Liver (tissue), 8 donors: ENCODE measurements at regions not wholly inside any gene's neighbourhood (a gene's known extent, or its start where the extent isn't known, plus 50 kb on each side); places are given as distances from the start of the nearest gene placed in this dataset.

Experiments used
- DNase-seq: peaks from one replicate; pipeline ENCODE4 v3.0.0-alpha.2; 2017; ENCODE audit warnings: low spot score
- H3K27ac ChIP-seq, 2 donors: one replicate each; pipeline ENCODE4 v1.7.0; 2013; ENCODE audit warnings: inconsistent platforms in 2 of 2, low read length in 2 of 2, control low read depth in 1 of 2, low read depth in 1 of 2, mild to moderate bottlenecking in 1 of 2
- H3K27me3 ChIP-seq, 4 donors: one replicate each; pipeline versions ENCODE4 v1.6.1 to v1.7.0; 2013; ENCODE audit warnings: low read length in 3 of 4, inconsistent platforms in 1 of 4, mild to moderate bottlenecking in 1 of 4, moderate library complexity in 1 of 4; ENCODE audit not compliant: control insufficient read depth in 4 of 4, insufficient read depth in 4 of 4
- H3K36me3 ChIP-seq, 4 donors: one replicate each; pipeline versions ENCODE4 v1.6.1 to v1.7.0; 2013; ENCODE audit warnings: low read length in 3 of 4, mild to moderate bottlenecking in 3 of 4, low read depth in 1 of 4, moderate library complexity in 1 of 4; ENCODE audit not compliant: control insufficient read depth in 4 of 4, insufficient read depth in 3 of 4
- H3K4me1 ChIP-seq, 4 donors: one replicate each; pipeline versions ENCODE4 v1.6.1 to v1.7.0; 2013; ENCODE audit warnings: low read length in 3 of 4, mild to moderate bottlenecking in 3 of 4, moderate library complexity in 1 of 4; ENCODE audit not compliant: control insufficient read depth in 4 of 4, insufficient read depth in 4 of 4
- H3K4me3 ChIP-seq, 3 donors: one replicate each; pipeline versions ENCODE4 v1.6.1 to v1.7.0; 2013; ENCODE audit warnings: low read length in 3 of 3, control low read depth in 1 of 3, low read depth in 1 of 3, mild to moderate bottlenecking in 1 of 3
- H3K9ac ChIP-seq, 2 donors: one replicate each; pipeline ENCODE4 v1.7.0; 2013; ENCODE audit warnings: low read length in 2 of 2, mild to moderate bottlenecking in 2 of 2, moderate library complexity in 2 of 2, control low read depth in 1 of 2, low read depth in 1 of 2
- H3K9me3 ChIP-seq, 4 donors: one replicate each; pipeline versions ENCODE4 v1.6.1 to v1.7.0; 2013; ENCODE audit warnings: low read length in 3 of 4; ENCODE audit not compliant: control insufficient read depth in 4 of 4
- ATF3 ChIP-seq: IDR thresholded peaks from 2 replicates; pipeline ENCODE4 v1.6.1; 2016; ENCODE audit warnings: antibody characterized with exemption
- EGR1 ChIP-seq, 2 donors: IDR thresholded peaks; 2 replicates each; pipeline ENCODE4 v1.6.1; 2016 to 2018; ENCODE audit warnings: antibody characterized with exemption in 2 of 2, low read depth in 2 of 2
- FOXA1 ChIP-seq: IDR thresholded peaks from 2 replicates; pipeline ENCODE4 v1.6.1; 2016; ENCODE audit warnings: antibody characterized with exemption
- FOXA2 ChIP-seq: IDR thresholded peaks from 2 replicates; pipeline ENCODE4 v1.6.1; 2016; ENCODE audit warnings: antibody characterized with exemption
- GABPA ChIP-seq, 2 donors: IDR thresholded peaks in 1 of 2; conservative IDR thresholded peaks in 1 of 2; 2 replicates each; pipeline ENCODE4 v1.6.1; 2016; ENCODE audit warnings: antibody characterized with exemption in 2 of 2, mild to moderate bottlenecking in 1 of 2, moderate library complexity in 1 of 2
- HNF4A ChIP-seq, 2 donors: conservative IDR thresholded peaks; 2 replicates each; pipeline ENCODE4 v1.6.1; 2016; ENCODE audit warnings: antibody characterized with exemption in 2 of 2, mild to moderate bottlenecking in 2 of 2
- HNF4G ChIP-seq: IDR thresholded peaks from 2 replicates; pipeline ENCODE4 v1.6.1; 2016; ENCODE audit warnings: antibody characterized with exemption
- JUND ChIP-seq, 2 donors: IDR thresholded peaks; 2 replicates each; pipeline ENCODE4 v1.6.1; 2016; ENCODE audit warnings: antibody characterized with exemption in 2 of 2
- NR2F2 ChIP-seq: IDR thresholded peaks from 2 replicates; pipeline ENCODE4 v1.6.1; 2016; ENCODE audit warnings: antibody characterized with exemption
- RAD21 ChIP-seq, 2 donors: IDR thresholded peaks; 2 replicates each; pipeline ENCODE4 v1.6.1; 2016; ENCODE audit warnings: antibody characterized with exemption in 2 of 2, mild to moderate bottlenecking in 2 of 2
- REST ChIP-seq: IDR thresholded peaks from 2 replicates; pipeline ENCODE4 v1.6.1; 2016; ENCODE audit warnings: antibody characterized with exemption, mild to moderate bottlenecking
- RXRA ChIP-seq, 2 donors: IDR thresholded peaks; 2 replicates each; pipeline ENCODE4 v1.6.1; 2017 to 2018; ENCODE audit warnings: antibody characterized with exemption in 2 of 2, mild to moderate bottlenecking in 1 of 2
- SP1 ChIP-seq: IDR thresholded peaks from 2 replicates; pipeline ENCODE4 v1.6.1; 2018; ENCODE audit warnings: antibody characterized with exemption, mild to moderate bottlenecking
- TAF1 ChIP-seq: conservative IDR thresholded peaks from 2 replicates; pipeline ENCODE4 v1.6.1; 2016; ENCODE audit warnings: antibody characterized with exemption, mild to moderate bottlenecking
- YY1 ChIP-seq: IDR thresholded peaks from 2 replicates; pipeline ENCODE4 v1.6.1; 2016; ENCODE audit warnings: antibody characterized with exemption, mild to moderate bottlenecking
- ZBTB33 ChIP-seq: IDR thresholded peaks from 2 replicates; pipeline ENCODE4 v1.6.1; 2016; ENCODE audit warnings: antibody characterized with exemption
- WGBS: extraction: QIAGEN DNeasy Blood & Tissue Kit; methylation state at CpG from one replicate; pipeline ENCODE4 v1.1.7; 2013; 5-methylcytosine and 5-hydroxymethylcytosine counted together
- TF ChIP-seq, protein P1 (sequence below): fragments of 150-350 bp; IDR thresholded peaks from 2 replicates; pipeline ENCODE4 v1.5.1; 2017; ENCODE audit warnings: improper control_type of control experiment, low read depth, low read length; ENCODE audit not compliant: missing input control
- TF ChIP-seq, protein P2 (sequence below): IDR thresholded peaks from 2 replicates; pipeline ENCODE4 v1.6.1; 2016; ENCODE audit warnings: antibody characterized with exemption
- donor health status: healthy.
- donor health status: healthy.
- donor health status: healthy.
- donor health status: healthy.
- donor health status: healthy.

DNA sequence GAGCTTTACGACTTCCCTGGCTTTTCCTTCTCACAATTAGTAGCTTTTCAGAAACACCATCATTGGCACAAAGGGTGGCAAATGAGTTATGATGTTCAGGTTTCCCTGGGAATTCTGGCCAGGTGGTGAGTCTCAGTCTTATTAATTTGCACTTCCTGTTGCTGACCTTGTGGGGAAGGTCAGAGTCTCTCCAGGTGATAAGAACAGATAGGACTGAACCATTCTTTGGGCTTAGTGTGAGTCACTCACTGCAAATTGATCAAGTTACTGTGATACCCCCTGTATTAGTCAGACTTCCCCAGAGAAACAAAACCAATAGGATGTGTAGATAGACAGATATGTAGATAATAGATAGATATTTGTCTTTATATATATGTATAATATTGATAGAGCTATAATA lies 53.8 kb upstream of the RANBP3L start:
- Histone ChIP-seq H3K27me3 (no peaks in the 10 kb centered on the region), H3K9me3 (no peaks in the 10 kb centered on the region), H3K4me3 (no peak overlapping the region), H3K4me1 (no peaks in the 10 kb centered on the region), H3K36me3 (no peaks in the 10 kb centered on the region), H3K9ac (no peak overlapping the region), H3K27ac (no peak overlapping the region)
- TF ChIP-seq HNF4A (conservative IDR thresholded peaks at IDR 0.05) (no peak), EGR1 (IDR thresholded peaks at IDR 0.05; ENCODE audit: low read depth in 2 of 2) (no peak), FOXA1 (no peak), SP1 (no peak), JUND (IDR thresholded peaks at IDR 0.05) (no peak), NR2F2 (no peak), YY1 (no peak), RAD21 (IDR thresholded peaks at IDR 0.05) (no peak), RXRA (IDR thresholded peaks at IDR 0.05) (no peak), ZBTB33 (no peak), ATF3 (no peak), FOXA2 (no peak), HNF4G (no peak), TAF1 (no peak), REST (no peak), GABPA (IDR thresholded peaks at IDR 0.05 in 1 of 2, conservative IDR thresholded peaks at IDR 0.05 in 1 of 2) (no peak)
- TF ChIP-seq, protein P1, sequence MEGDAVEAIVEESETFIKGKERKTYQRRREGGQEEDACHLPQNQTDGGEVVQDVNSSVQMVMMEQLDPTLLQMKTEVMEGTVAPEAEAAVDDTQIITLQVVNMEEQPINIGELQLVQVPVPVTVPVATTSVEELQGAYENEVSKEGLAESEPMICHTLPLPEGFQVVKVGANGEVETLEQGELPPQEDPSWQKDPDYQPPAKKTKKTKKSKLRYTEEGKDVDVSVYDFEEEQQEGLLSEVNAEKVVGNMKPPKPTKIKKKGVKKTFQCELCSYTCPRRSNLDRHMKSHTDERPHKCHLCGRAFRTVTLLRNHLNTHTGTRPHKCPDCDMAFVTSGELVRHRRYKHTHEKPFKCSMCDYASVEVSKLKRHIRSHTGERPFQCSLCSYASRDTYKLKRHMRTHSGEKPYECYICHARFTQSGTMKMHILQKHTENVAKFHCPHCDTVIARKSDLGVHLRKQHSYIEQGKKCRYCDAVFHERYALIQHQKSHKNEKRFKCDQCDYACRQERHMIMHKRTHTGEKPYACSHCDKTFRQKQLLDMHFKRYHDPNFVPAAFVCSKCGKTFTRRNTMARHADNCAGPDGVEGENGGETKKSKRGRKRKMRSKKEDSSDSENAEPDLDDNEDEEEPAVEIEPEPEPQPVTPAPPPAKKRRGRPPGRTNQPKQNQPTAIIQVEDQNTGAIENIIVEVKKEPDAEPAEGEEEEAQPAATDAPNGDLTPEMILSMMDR, result no peak
- TF ChIP-seq, protein P2, sequence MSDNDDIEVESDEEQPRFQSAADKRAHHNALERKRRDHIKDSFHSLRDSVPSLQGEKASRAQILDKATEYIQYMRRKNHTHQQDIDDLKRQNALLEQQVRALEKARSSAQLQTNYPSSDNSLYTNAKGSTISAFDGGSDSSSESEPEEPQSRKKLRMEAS, result no peak
- 94% methylated on average over 1 of the region's 1 CpG for WGBS
- DNase-seq, result no peak
